IPS DF 4.7 (cell line): ENCODE measurements at regions not wholly inside any gene's neighbourhood (a gene's known extent, or its start where the extent isn't known, plus 50 kb on each side); places are given as distances from the start of the nearest gene placed in this dataset.
"Not testable (repeated sequence)": the region's sequence is repeated elsewhere in the genome, so short reads cannot be mapped to it uniquely, and the experiment has no call there.

Experiments
- DNase-seq: peaks from one replicate; pipeline ENCODE4 v3.0.0-alpha.2; 2013; ENCODE audit warnings: low spot score; ENCODE audit errors: extremely low read depth

- no peak for DNase-seq
These were observed 801.9 kb downstream of the BRINP3 start for GRCh38 chr1:189675712-189676244.

GRCh38 chr1:189678779-189679178 is 798.9 kb downstream of the BRINP3 start:
- peak; percentile 9 for DNase-seq

GRCh38 chr1:189681252-189681919 is 796.3 kb downstream of the BRINP3 start:
- DNase-seq, result no peak

GRCh38 chr1:189682591-189682990 is 795.1 kb downstream of the BRINP3 start:
- no peak for DNase-seq

- no peak for DNase-seq
These were observed 791.4 kb downstream of the BRINP3 start for GRCh38 chr1:189686288-189686687.

GRCh38 chr1:189693140-189693539 is 784.5 kb downstream of the BRINP3 start:
- no peak for DNase-seq

GRCh38 chr1:189696297-189696696 is 781.4 kb downstream of the BRINP3 start:
- DNase-seq, result no peak

GRCh38 chr1:189697113-189697512 is 780.6 kb downstream of the BRINP3 start:
- DNase-seq, result no peak

GRCh38 chr1:189701606-189702005 is 776.1 kb downstream of the BRINP3 start:
- DNase-seq, result no peak

GRCh38 chr1:189706594-189706993 is 771.1 kb downstream of the BRINP3 start:
- DNase-seq, result no peak

- peak; percentile 7 for DNase-seq
These were observed 769.0 kb downstream of the BRINP3 start for GRCh38 chr1:189708674-189709073.

- DNase-seq, result not testable (repeated sequence)
These were observed 759.4 kb downstream of the BRINP3 start for GRCh38 chr1:189718147-189718795.

GRCh38 chr1:189726806-189727205 is 750.9 kb downstream of the BRINP3 start:
- no peak for DNase-seq

GRCh38 chr1:189751311-189751710 is 726.4 kb downstream of the BRINP3 start:
- no peak for DNase-seq

GRCh38 chr1:189752461-189752995 is 725.1 kb downstream of the BRINP3 start:
- DNase-seq, result no peak

- not testable (repeated sequence) for DNase-seq
These were observed 722.6 kb downstream of the BRINP3 start for GRCh38 chr1:189755100-189755499.

- peak; percentile 9 for DNase-seq
These were observed 713.0 kb downstream of the BRINP3 start for GRCh38 chr1:189764391-189765320.

GRCh38 chr1:189769448-189769847 is 708.2 kb downstream of the BRINP3 start:
- no peak for DNase-seq

- DNase-seq, result no peak
These were observed 702.9 kb downstream of the BRINP3 start for GRCh38 chr1:189774721-189775287.

- no peak for DNase-seq
These were observed 702.3 kb downstream of the BRINP3 start for GRCh38 chr1:189775343-189775742.

- no peak for DNase-seq
These were observed 698.6 kb downstream of the BRINP3 start for GRCh38 chr1:189779034-189779433.
